Activated naive CD4-positive, alpha-beta T cell (primary cell): ENCODE measurements at regions not wholly inside any gene's neighbourhood (a gene's known extent, or its start where the extent isn't known, plus 50 kb on each side); places are given as distances from the start of the nearest gene placed in this dataset.

ENCODE experiments used
- DNase-seq, 4 experiments: peaks; one replicate each; lab custom pipeline; 2025; lab: John Stamatoyannopoulos, UW

DNA sequence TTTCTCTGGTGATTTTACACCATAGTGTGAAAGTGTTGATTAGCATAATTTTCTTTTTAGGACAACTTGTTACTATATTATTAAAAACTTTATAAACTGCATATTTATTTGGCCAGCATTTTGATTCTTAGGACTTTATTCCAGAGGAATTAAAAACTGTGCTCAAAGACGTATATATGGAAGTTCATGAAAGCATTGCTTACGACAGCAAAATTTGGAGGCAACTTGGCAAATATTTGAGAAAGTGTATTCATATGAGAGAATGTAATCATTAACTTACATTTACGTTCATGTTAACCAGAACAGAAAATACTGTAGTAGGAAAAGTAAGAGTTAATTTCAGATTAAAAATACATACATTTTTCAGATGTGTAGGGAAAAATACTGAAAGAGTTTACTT, 203.1 kb downstream of the JCAD start:
- no peak for DNase-seq

- DNase-seq, result no peak
These were observed 205.5 kb downstream of the JCAD start for GRCh38 chr10:29853913-29854312.

DNA sequence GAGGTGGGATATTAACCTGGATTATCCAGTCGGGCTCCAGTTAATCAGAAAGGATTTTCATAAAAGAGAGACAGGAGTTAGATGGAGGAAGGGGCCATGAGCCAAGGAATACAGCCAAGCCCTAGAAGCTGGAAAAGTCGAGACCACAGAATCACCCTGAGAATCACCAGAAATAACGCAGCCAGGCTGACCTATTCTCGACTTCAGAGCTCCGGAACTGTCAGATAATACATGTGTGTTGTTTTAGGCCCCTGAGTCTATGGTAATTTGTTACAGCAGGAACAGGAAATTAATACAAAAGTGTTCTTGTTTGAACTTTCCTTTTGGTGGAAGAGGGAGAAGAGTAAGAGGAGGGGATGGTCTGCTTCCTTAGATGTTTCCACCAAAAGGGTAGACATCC, 208.1 kb downstream of the JCAD start:
- no peak for DNase-seq

DNA sequence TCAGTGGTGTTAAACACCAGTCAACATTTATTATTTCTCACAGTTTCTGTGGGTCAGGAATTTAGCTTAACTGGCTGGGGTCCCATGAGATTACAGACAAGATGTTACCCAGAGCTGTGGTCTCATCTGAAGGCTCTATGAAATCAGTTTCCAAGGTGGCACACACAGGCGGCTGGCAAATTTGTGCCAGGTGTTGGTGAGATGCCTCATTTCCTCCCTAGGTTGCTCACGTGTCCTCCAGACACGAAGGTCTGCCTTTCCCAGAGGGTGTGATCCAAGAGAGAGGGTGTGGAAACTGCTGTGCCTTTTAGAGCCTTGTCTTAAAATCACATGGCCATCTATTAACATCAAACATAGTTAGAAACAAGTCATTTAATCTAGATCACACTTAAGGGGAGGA, 209.0 kb downstream of the JCAD start:
- no peak for DNase-seq

DNA sequence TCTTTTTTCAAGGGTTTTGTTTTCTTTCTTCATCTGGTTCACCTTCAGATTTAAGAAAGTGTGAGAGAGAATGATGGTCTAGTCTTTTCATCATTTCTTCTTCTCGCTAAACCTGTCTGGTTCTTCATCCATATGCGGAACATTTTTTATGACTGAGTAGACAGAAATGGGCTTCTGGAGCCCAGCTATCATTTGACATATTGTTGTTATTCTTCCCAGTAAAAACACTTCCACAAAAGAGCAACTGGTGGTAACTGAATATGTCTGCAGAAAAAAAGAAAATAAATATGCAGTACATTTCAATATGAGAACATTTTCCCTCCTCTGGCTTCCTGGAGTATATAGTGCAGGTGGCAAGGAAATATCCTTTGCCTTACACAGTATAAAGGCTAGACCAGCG, 209.5 kb downstream of the JCAD start:
- DNase-seq, result no peak

- no peak for DNase-seq
These were observed 210.1 kb downstream of the JCAD start for GRCh38 chr10:29849126-29849833.

DNA sequence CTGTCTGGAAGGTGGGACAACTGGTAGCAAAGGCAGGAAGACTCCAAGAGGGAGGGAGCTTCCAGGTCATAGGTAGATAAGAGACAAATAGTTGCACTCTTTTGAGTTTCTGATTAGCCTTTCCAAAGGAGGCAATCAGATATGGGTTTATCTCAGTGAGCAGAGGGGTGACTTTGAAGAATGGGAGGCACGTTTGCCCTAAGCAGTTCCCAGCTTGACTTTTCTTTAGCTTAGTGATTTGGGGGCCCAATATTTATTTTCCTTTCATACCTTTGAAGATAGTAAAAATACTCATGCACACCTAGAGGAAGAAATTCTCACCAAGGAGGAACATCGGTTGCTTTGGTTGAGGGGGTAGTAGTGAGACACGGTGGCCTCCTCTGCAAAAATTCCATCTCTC, 212.1 kb upstream of the SVIL start:
- DNase-seq, result no peak

- no peak for DNase-seq
These were observed 210.4 kb upstream of the SVIL start for GRCh38 chr10:29845166-29845565.

GRCh38 chr10:29843143-29843542, 208.4 kb upstream of the SVIL start:
- no peak for DNase-seq

GRCh38 chr10:29841724-29842649, 207.2 kb upstream of the SVIL start:
- DNase-seq, result no peak

DNA sequence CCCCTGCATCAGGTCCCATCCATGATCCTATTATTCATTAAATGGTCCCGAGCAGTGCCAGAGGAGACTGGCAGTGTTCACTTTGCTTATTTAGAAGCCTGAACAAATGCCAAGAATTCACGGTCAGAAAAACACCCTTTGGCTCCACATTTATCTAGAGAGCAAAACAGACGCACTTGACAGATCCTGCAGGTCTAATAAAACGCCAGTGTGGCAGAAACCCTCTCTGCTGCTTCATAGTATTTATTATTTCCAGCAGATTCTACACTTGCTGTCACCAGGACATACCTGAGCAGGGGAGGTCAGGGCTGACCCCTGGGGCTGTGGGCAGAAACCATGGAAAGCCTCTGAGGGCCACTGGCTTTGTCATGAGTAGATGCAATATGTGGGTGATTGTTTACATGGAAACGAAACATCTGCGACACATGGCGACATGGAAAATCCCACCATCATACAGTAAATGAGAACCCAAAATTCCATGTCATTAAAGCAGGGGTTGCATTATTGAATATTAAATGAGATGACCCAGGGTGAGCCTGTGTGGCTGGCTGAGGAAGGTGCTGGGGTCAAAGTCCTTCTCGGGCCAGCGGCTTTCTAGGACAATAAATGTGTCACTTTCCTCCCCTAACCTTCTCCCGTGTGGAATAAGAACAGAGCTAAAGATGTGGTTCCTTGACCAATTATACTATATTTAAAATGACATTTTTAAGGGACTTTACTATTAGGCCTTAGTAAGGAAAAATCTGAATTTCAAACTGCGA, 205.9 kb upstream of the SVIL start:
- DNase-seq, result no peak

DNA sequence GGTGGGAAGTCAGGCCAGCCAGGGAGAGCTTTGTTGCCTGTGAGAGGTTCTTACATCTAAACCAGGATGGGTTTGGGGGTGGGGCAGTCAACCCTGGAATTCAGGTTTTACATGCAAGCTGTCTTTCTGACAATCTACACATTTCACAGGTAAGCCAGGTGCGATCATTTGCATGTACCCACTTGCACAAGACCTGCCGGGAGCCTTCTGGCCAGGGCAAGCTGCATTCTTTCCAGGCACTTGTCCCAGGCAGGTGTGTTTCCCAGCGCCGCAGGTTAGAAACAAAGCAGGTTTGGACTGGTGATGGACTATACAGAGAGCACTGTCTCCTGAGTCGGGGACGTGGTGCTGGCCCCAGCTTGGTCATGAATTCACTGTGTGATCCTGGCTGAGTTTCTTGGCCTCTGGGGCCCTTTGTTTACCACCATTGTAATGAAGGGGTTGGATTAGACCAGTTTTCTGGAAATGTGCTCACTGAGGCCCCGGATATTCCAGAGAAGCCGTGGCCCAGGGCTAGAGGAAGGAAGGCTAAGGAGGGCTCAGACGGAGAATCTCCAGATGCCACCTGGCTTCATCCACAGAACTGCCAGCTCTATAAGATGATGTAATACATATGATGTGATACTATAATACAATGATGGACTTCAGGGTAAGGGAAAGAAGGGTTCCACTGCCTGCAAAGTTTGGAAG, 205.2 kb upstream of the SVIL start:
- no peak for DNase-seq

DNA sequence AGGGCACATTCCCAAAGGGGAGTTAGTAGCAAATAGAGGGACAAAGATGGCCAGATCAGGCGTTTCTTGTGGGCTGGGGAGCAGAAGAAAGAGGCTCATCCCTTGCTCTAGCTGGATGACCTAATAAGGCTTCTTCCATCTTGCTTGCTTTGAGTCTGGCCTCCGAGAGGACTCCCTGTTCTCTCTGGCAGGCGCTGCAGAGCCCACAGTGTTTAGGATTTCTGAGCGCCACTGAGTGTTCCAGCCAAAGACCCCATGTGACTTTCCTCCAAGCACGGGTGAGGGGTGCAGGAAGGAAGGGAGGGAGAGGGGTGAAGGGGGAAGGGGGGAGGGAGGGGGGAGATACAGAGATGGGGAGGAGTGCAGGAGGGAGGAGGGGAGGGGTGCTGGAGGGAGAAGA, 203.8 kb upstream of the SVIL start:
- no peak for DNase-seq

DNA sequence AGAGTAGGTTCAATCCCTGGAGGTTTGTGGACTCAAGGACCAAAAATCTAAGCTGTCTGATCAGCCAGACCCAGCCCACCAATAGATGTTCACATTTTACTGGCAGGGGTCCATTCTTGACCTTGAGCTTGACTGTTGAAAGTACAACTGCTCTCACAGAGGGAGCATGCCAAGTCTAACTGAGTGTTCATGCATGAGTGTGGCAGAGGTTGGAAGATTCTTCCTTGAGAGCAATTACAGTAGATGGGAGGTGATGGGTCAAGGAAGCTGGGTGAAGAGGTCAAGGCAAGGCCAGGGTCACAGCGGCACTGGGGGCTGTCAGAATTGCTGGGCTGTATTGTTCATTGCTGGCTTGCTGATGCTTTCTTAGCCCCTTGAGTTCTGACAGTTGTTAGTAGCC, 202.8 kb upstream of the SVIL start:
- no peak for DNase-seq

DNA sequence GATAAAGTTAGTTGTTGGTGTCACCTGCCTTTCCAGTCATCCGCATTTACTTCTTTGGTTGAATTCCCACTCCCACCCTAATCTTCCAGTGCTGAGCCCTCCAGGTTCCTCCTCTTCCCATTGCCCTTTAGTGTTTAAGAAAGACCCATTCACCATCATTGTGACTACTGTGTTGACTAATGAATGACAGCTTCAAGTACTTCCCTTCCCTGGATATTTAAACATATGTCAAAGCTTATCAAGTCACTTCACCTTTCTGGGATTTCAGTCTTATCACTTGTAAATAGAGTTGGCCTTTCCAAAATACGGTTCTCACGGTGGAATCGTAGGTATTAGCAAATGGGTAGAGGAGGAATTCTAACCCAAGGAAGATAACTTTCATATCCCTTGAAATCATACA, 201.6 kb upstream of the SVIL start:
- DNase-seq, result no peak

DNA sequence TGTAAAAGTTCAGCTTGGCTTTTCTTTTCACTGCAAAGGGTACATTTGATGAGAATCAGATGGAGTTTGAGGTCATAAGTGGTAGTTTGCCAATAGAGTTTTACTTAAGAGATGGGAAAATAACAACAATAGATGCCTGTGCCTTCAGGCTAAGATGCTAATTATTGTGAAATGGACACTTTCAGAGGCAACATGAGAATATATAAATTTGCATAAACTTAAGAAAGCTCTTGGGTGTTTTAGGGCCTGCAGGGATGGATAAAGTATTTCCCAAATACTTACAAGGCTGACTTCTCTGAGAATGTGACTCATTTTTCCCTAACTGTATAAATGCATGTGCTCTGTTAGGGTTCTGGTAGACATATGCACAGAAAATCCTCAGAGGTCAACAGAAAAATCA, 200.3 kb upstream of the SVIL start:
- DNase-seq, result no peak

DNA sequence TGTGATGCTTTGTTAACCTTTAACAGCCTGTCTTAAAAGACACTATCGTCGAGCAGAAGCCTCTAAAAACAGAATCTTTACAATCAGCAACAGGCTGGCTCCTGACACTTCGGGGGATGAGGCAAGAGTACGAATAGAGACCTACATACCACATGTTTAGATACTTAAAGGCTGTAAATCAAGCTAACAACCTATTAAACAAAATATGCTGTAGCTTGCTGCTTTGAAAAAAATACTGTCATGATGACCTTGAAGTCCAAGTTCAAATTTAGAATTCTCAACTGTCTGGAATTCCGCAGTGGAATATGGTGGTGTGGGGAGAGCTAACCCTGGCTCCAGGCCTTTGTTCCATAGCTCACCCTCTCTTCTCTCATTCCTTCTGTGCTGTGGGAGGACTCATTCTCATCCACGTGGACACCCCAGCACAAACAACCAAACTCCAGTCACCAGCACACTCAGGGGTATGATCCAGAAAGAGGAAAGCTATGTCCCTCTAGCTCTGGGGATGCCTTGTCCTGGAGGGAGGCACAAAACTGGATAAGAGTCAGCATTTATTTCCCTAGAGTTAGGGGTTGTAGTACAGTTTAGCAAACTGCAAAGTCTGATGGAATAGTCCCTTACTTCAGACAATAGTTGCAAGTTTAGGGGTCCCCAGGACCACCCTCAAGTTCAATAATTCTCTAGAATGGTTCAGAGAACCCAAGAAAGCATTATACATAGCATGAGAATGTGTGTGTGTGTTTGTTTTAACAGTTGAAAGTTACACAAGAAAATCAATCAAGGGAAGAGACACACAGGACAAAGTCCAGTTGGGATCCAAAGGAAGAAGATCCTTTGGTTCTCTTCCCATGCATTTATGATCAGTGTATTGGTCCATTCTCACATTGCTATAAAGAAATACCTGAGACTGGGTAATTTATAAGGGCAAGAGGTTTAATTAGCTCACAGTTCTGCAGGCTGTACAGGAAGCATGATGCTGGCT, 196.1 kb upstream of the SVIL start:
- DNase-seq, result no peak

- DNase-seq, result no peak
These were observed 195.0 kb upstream of the SVIL start for GRCh38 chr10:29829776-29830175.

- DNase-seq, result no peak
These were observed 194.2 kb upstream of the SVIL start for GRCh38 chr10:29828956-29829355.

- no peak for DNase-seq
These were observed 193.7 kb upstream of the SVIL start for GRCh38 chr10:29828440-29828894.

DNA sequence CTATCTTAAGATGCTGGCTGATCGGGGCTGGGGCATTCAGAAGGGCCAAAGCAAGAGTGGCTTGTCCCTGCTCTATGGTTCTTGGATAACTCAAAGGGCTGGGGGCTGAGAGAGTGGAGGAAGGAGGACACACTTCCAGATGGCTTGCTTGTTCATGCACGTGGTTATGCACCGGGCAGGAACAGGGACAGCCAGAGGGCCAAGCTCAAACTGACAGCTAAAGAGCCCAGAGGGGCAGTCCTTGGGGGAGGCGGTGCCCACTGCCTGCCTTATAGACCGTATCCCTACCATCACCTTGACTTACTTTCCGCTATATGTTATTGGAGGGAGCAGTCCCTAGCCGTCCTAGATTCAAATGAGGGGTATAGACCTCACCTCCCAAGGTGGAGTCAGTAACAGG, 192.7 kb upstream of the SVIL start:
- DNase-seq, result no peak
